Gastroesophageal sphincter (tissue), 4 donors: ENCODE measurements at regions not wholly inside any gene's neighbourhood (a gene's known extent, or its start where the extent isn't known, plus 50 kb on each side); places are given as distances from the start of the nearest gene placed in this dataset.

Experiments used
- ATAC-seq: fragments of 150-250 bp; one replicate; pipeline ENCODE4 v1.9.1; 2016; ENCODE audit warnings: mild to moderate bottlenecking, moderate library complexity
- H3K27ac ChIP-seq, 4 donors: fragments of 200-600 bp; sonication (generic) in 3 of 4; 1 replicate in 3 of 4; 2 replicates in 1 of 4; pipeline ENCODE4 v1.5.1; 2016 to 2019
- H3K27me3 ChIP-seq: fragments of 200-600 bp; sonication (generic); one replicate; pipeline ENCODE4 v1.5.1; 2019
- H3K36me3 ChIP-seq, 2 donors: fragments of 200-600 bp; sonication (generic); one replicate each; pipeline ENCODE4 v1.5.1; 2019; ENCODE audit warnings: control low read depth in 1 of 2
- H3K4me1 ChIP-seq, 3 donors: fragments of 200-600 bp; sonication (generic); 1 replicate in 2 of 3; 2 replicates in 1 of 3; pipeline ENCODE4 v1.5.1; 2016 to 2019; ENCODE audit warnings: control low read depth in 2 of 3
- H3K4me3 ChIP-seq, 2 donors: fragments of 200-600 bp; sonication (generic); one replicate each; pipeline ENCODE4 v1.5.1; 2019; ENCODE audit warnings: mild to moderate bottlenecking in 1 of 2, moderate library complexity in 1 of 2
- H3K9me3 ChIP-seq, 3 donors: fragments of 200-600 bp; sonication (generic); one replicate each; pipeline ENCODE4 v1.5.1; 2017 to 2019; ENCODE audit warnings: control low read depth in 2 of 3
- EP300 ChIP-seq: sonication (generic); formaldehyde crosslinking; IDR thresholded peaks from one replicate; pipeline ENCODE4 v1.6.1; 2017; ENCODE audit warnings: antibody characterized with exemption, mild to moderate bottlenecking
- POLR2A ChIP-seq, 2 donors: fragments of 450-650 bp; IDR thresholded peaks; one replicate each; pipeline ENCODE4 v1.6.1; 2017; ENCODE audit warnings: antibody characterized with exemption in 2 of 2, mild to moderate bottlenecking in 2 of 2, moderate library complexity in 1 of 2
- POLR2AphosphoS5 ChIP-seq: sonication (generic); formaldehyde crosslinking; IDR thresholded peaks from one replicate; pipeline ENCODE4 v1.6.1; 2017; ENCODE audit warnings: antibody characterized with exemption
- WGBS, 2 donors: methylation state at CpG; one replicate each; pipeline ENCODE4 v1.1.5; 2018; ENCODE audit warnings: low coverage in 1 of 2; 5-methylcytosine and 5-hydroxymethylcytosine counted together
- TF ChIP-seq, protein P1 (sequence below), 4 experiments: fragments of 200-600 bp in 2 of 4; fragments of 450-650 bp in 2 of 4; sonication (generic) in 1 of 4; IDR thresholded peaks; one replicate each; pipeline ENCODE4 v1.5.1; 2017 to 2019; ENCODE audit warnings: antibody characterized with exemption in 4 of 4, mild to moderate bottlenecking in 2 of 4, moderate library complexity in 2 of 4

GRCh38 chr11:35066030-35066429 is 72.9 kb upstream of the CD44 start:
- Histone ChIP-seq H3K4me1 (peaks cover 0 to 12% (median 8%) of the 10 kb centered on the region in 3 donors), H3K4me3 (no peak overlapping the region), H3K27ac (peak overlapping the region; percentile 11 to 61 (median 34)), H3K36me3 (no peaks in the 10 kb centered on the region), H3K27me3 (no peaks in the 10 kb centered on the region), H3K9me3 (peaks cover 0 to 14% (median 0%) of the 10 kb centered on the region in 3 donors)
- WGBS, 2 donors = 63 to 86% methylated on average over 1 of the region's 1 CpG
- TF ChIP-seq, protein P1, sequence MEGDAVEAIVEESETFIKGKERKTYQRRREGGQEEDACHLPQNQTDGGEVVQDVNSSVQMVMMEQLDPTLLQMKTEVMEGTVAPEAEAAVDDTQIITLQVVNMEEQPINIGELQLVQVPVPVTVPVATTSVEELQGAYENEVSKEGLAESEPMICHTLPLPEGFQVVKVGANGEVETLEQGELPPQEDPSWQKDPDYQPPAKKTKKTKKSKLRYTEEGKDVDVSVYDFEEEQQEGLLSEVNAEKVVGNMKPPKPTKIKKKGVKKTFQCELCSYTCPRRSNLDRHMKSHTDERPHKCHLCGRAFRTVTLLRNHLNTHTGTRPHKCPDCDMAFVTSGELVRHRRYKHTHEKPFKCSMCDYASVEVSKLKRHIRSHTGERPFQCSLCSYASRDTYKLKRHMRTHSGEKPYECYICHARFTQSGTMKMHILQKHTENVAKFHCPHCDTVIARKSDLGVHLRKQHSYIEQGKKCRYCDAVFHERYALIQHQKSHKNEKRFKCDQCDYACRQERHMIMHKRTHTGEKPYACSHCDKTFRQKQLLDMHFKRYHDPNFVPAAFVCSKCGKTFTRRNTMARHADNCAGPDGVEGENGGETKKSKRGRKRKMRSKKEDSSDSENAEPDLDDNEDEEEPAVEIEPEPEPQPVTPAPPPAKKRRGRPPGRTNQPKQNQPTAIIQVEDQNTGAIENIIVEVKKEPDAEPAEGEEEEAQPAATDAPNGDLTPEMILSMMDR (IDR thresholded peaks at IDR 0.05) = no peak
- no peak for ATAC-seq

DNA sequence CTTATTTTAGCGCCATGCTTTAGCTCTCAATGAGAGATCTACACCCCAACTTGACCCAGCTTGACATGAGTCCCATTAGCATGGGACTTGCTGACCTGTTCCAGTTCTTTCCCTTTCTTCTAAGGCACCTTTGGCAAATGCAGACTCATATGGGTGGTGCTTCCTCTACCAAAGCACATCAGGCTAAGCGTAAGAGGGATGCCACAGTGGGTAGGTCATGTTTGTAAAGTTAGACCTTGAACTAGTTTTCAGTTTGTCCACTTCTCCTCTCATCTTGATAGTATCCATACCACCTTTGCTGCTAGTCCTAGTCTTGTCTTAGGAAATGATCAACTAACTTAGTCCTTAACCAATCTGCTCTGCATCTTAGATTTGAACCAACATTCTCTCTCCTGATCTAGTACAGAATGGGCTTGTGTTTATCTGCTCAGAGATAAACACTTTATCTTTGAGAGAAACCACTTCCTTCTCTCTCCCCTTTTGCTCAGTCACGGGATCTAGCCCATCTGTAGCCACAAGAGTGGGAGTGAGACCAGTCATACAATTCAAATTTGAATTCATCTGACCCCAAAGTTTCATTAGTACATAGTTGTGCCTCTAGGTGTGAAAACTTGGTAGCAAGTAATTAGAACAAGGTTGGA is 72.1 kb upstream of the CD44 start:
- H3K36me3 ChIP-seq = no peaks in the 10 kb centered on the region
- 71 to 82% methylated on average over 1 to 3 of the region's 3 CpGs for WGBS, 2 donors
- no peak overlapping the region for H3K4me3 ChIP-seq
- H3K27ac ChIP-seq = no peak overlapping the region
- ATAC-seq = no peak
- no peak for TF ChIP-seq EP300
- TF ChIP-seq POLR2A (IDR thresholded peaks at IDR 0.05) = no peak
- TF ChIP-seq, protein P1 (IDR thresholded peaks at IDR 0.05) = no peak
- no peak for TF ChIP-seq POLR2AphosphoS5
- no peaks in the 10 kb centered on the region for H3K27me3 ChIP-seq
- peaks cover 0 to 16% (median 0%) of the 10 kb centered on the region in 3 donors for H3K9me3 ChIP-seq
- peaks cover 0 to 12% (median 8%) of the 10 kb centered on the region in 3 donors for H3K4me1 ChIP-seq

DNA sequence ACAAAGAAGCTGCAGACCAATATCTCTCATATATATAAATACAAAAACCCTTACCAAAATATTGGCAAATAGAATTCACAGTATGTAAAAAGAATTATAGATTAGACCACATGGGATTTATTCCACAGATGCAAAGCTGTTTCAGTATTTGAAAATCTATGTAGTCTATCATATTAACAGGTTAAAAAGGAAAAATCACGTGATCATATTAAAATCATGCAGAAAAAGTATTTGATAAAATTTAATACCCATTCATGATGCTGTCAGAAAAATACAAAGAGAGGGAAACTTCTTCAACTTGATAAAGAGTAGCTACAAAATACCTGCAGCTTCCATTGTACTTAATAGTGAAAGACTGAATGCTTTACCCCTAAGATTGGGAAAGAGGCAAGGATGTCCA is 67.2 kb upstream of the CD44 start:
- no peak for ATAC-seq
- TF ChIP-seq, protein P1 (IDR thresholded peaks at IDR 0.05) = no peak
- no peak for TF ChIP-seq POLR2AphosphoS5
- no peak for TF ChIP-seq EP300
- TF ChIP-seq POLR2A (IDR thresholded peaks at IDR 0.05) = no peak
- WGBS, 2 donors = 80 to 94% methylated on average over 1 of the region's 1 CpG

DNA sequence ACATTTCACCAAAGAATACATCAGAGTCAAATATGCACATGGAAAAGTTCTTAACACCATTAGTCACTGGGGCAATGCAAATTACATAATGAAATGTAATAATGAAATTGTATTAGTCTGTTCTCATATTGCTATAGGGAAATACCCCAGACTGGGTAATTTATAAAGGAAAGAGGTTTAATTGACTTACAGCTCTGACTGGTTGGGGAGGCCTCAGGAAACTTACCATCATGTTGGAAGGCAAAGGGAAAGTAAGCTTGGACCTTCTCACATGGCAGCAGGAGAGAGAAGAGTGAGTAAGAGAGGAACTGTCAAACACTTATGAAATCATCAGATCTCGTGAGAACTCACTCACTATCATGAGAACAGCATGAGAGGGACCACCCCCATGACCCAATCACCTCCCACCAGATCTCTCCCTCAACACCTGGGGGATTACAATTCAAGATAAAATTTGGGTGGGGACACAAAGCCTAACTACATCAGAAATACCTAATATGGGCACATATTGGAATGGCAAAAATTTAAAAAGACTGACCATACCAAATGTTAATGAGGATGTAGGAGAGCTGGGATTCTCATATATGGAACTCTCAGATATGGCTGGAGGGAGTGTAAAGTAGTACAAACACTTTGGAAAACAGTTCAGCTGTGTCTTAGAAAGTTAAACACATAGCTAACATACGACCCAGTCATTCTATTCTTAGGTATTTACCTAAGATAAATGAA is 65.1 kb upstream of the CD44 start:
- H3K27me3 ChIP-seq = no peaks in the 10 kb centered on the region
- 49 to 54% methylated on average over 2 of the region's 2 CpGs for WGBS, 2 donors

More for the DNA sequence above, 67.2 kb upstream of the CD44 start:
- Histone ChIP-seq H3K36me3 (no peaks in the 10 kb centered on the region), H3K27me3 (no peaks in the 10 kb centered on the region), H3K4me1 (no peaks in the 10 kb centered on the region), H3K4me3 (no peak overlapping the region), H3K27ac (no peak overlapping the region), H3K9me3 (peaks cover 0 to 16% (median 0%) of the 10 kb centered on the region in 3 donors)

More for the DNA sequence above, 65.1 kb upstream of the CD44 start:
- peaks cover 0 to 16% (median 0%) of the 10 kb centered on the region in 3 donors for H3K9me3 ChIP-seq
- H3K4me1 ChIP-seq = no peaks in the 10 kb centered on the region
- TF ChIP-seq, protein P1 (IDR thresholded peaks at IDR 0.05) = no peak
- TF ChIP-seq EP300 (no peak), POLR2AphosphoS5 (no peak), POLR2A (IDR thresholded peaks at IDR 0.05) (no peak)
- H3K36me3 ChIP-seq = no peaks in the 10 kb centered on the region
- no peak overlapping the region for H3K27ac ChIP-seq
- no peak overlapping the region for H3K4me3 ChIP-seq
- ATAC-seq = no peak
